H1 (cell line): ENCODE measurements at regions not wholly inside any gene's neighbourhood (a gene's known extent, or its start where the extent isn't known, plus 50 kb on each side); places are given as distances from the start of the nearest gene placed in this dataset.

Experiments
- CTCF ChIA-PET: fragments of 300-600 bp; sonication (Branson Sonifier 250); formaldehyde crosslinking; loops from one replicate; lab custom pipeline; 2021; ENCODE audit not compliant: partially characterized antibody; lab: Charles Lee
- POLR2A ChIA-PET: fragments of 300-600 bp; sonication (Branson Sonifier 250); formaldehyde crosslinking; loops from one replicate; lab custom pipeline; 2021; ENCODE audit warnings: inconsistent platforms; ENCODE audit not compliant: partially characterized antibody; lab: Charles Lee
- DNase-seq, 2 experiments: peaks; one replicate each; pipeline versions ENCODE4 v3.0.0 to v3.0.0-alpha.2; 2010 to 2022; ENCODE audit warnings: low spot score in 2 of 2, low read depth in 1 of 2, mixed read lengths in 1 of 2
- FAIRE-seq: peaks from 2 replicates; lab custom pipeline; 2011; peaks lifted over from hg19 to GRCh38; lab: Jason Lieb, UNC
- H2AFZ ChIP-seq: 2 replicates; pipeline ENCODE4 v1.8.1; 2012; ENCODE audit warnings: low read length, inconsistent platforms
- H2AK5ac ChIP-seq: 2 replicates; pipeline ENCODE4 v1.6.1; 2013; ENCODE audit warnings: low read depth, low read length
- H2BK120ac ChIP-seq: replicated peaks from 2 replicates; pipeline ENCODE3; 2013; ENCODE audit warnings: low read depth, low read length, inconsistent platforms
- H2BK12ac ChIP-seq: 2 replicates; pipeline ENCODE4 v1.6.1; 2013; ENCODE audit warnings: low read depth, low read length
- H2BK15ac ChIP-seq: 2 replicates; pipeline ENCODE4 v1.6.1; 2013; ENCODE audit warnings: low read length
- H2BK20ac ChIP-seq: 2 replicates; pipeline ENCODE4 v1.6.1; 2013; ENCODE audit warnings: low read length
- H2BK5ac ChIP-seq: 2 replicates; pipeline ENCODE4 v1.6.1; 2013; ENCODE audit warnings: low read depth, low read length
- H3K14ac ChIP-seq: 2 replicates; pipeline ENCODE4 v1.6.1; 2013; ENCODE audit warnings: inconsistent platforms; ENCODE audit not compliant: insufficient read length
- H3K18ac ChIP-seq: 2 replicates; pipeline ENCODE4 v1.6.1; 2013; ENCODE audit warnings: low read length; ENCODE audit errors: extremely low read depth
- H3K23ac ChIP-seq: 2 replicates; pipeline ENCODE4 v1.6.1; 2013; ENCODE audit warnings: inconsistent platforms; ENCODE audit not compliant: insufficient read length
- H3K23me2 ChIP-seq: 2 replicates; pipeline ENCODE4 v1.6.1; 2013; ENCODE audit warnings: low read depth, low read length
- H3K27ac ChIP-seq: 2 replicates; pipeline ENCODE4 v1.6.1; 2011; ENCODE audit warnings: low read depth, low read length, inconsistent platforms
- H3K27me3 ChIP-seq, 4 experiments: replicated peaks in 1 of 4; 1 replicate in 1 of 4; 2 replicates in 3 of 4; pipeline versions ENCODE4 v1.6.1 to v1.8.1; 2011 to 2013; ENCODE audit warnings: low read length in 3 of 4, mild to moderate bottlenecking in 3 of 4, inconsistent platforms in 2 of 4, mixed read lengths in 2 of 4, moderate library complexity in 1 of 4; ENCODE audit not compliant: control insufficient read depth in 3 of 4, insufficient read depth in 3 of 4; ENCODE audit errors: extremely low read depth in 1 of 4
- H3K36me3 ChIP-seq, 4 experiments: 2 replicates each; pipeline versions ENCODE4 v1.6.1 to v1.8.1; 2011 to 2013; ENCODE audit warnings: mild to moderate bottlenecking in 4 of 4, low read length in 3 of 4, moderate library complexity in 2 of 4, control low read depth in 1 of 4, inconsistent platforms in 1 of 4; ENCODE audit not compliant: insufficient read depth in 4 of 4, control insufficient read depth in 2 of 4
- H3K4ac ChIP-seq: replicated peaks from 2 replicates; pipeline ENCODE3; 2013; ENCODE audit warnings: low read length, low read depth, mixed read lengths, inconsistent platforms; ENCODE audit not compliant: insufficient read length
- H3K4me1 ChIP-seq, 4 experiments: replicated peaks in 1 of 4; 1 replicate in 1 of 4; 2 replicates in 3 of 4; pipeline versions ENCODE4 v1.6.1 to v1.8.1; 2011 to 2013; ENCODE audit warnings: low read length in 3 of 4, inconsistent platforms in 2 of 4, mixed read lengths in 1 of 4; ENCODE audit not compliant: insufficient read depth in 4 of 4, control insufficient read depth in 3 of 4
- H3K4me2 ChIP-seq, 2 experiments: 2 replicates each; pipeline versions ENCODE4 v1.6.1 to v1.8.1; 2011 to 2013; ENCODE audit warnings: low read depth in 2 of 2, low read length in 2 of 2, control low read depth in 1 of 2, inconsistent platforms in 1 of 2, mild to moderate bottlenecking in 1 of 2; ENCODE audit not compliant: insufficient read depth in 1 of 2
- H3K4me3 ChIP-seq, 4 experiments: fragments of 200-600, 300-600 bp in 1 of 4; sonication (generic), shearing (Covaris generic), sonication (Bioruptor Twin) in 1 of 4; 2 replicates each; pipeline versions ENCODE4 v1.5.1 to v1.8.1; 2011 to 2016; ENCODE audit warnings: low read length in 4 of 4, low read depth in 3 of 4, control low read depth in 2 of 4, inconsistent platforms in 2 of 4, mild to moderate bottlenecking in 2 of 4, mixed read lengths in 1 of 4, moderate library complexity in 1 of 4; ENCODE audit not compliant: insufficient read depth in 2 of 4; ENCODE audit errors: extremely low read depth in 1 of 4
- H3K56ac ChIP-seq: replicated peaks from 2 replicates; pipeline ENCODE3; 2013; ENCODE audit warnings: low read depth, mild to moderate bottlenecking, mixed read lengths, low read length, inconsistent platforms; ENCODE audit not compliant: insufficient read length
- H3K79me1 ChIP-seq: 2 replicates; pipeline ENCODE4 v1.6.1; 2013; ENCODE audit warnings: low read depth, low read length, control low read depth
- H3K79me2 ChIP-seq, 2 experiments: 2 replicates each; pipeline versions ENCODE4 v1.6.1 to v1.8.1; 2012 to 2013; ENCODE audit warnings: low read length in 2 of 2, mild to moderate bottlenecking in 2 of 2, inconsistent platforms in 1 of 2; ENCODE audit not compliant: insufficient read depth in 2 of 2, control insufficient read depth in 1 of 2
- H3K9ac ChIP-seq, 4 experiments: replicated peaks in 1 of 4; 1 replicate in 1 of 4; 2 replicates in 3 of 4; pipeline versions ENCODE4 v1.6.1 to v1.8.1; 2011 to 2013; ENCODE audit warnings: low read depth in 3 of 4, low read length in 3 of 4, control low read depth in 2 of 4, mild to moderate bottlenecking in 2 of 4, moderate library complexity in 2 of 4, inconsistent platforms in 1 of 4; ENCODE audit errors: extremely low read depth in 1 of 4
- H3K9me3 ChIP-seq, 2 experiments: 2 replicates each; pipeline versions ENCODE4 v1.6.1 to v1.8.1; 2012 to 2013; ENCODE audit warnings: mild to moderate bottlenecking in 2 of 2, moderate library complexity in 2 of 2, control low read depth in 1 of 2, inconsistent platforms in 1 of 2, low read depth in 1 of 2, low read length in 1 of 2, mixed read lengths in 1 of 2; ENCODE audit not compliant: insufficient read depth in 2 of 2
- H4K20me1 ChIP-seq, 2 experiments: replicated peaks in 1 of 2; 2 replicates each; pipeline versions ENCODE3 to v1.8.1; 2011 to 2013; ENCODE audit warnings: inconsistent platforms in 2 of 2, low read length in 2 of 2, mild to moderate bottlenecking in 1 of 2; ENCODE audit not compliant: insufficient read depth in 2 of 2, control insufficient read depth in 1 of 2
- H4K5ac ChIP-seq: 2 replicates; pipeline ENCODE4 v1.6.1; 2013; ENCODE audit warnings: low read length, low read depth, mixed read lengths, inconsistent platforms; ENCODE audit not compliant: insufficient read length
- H4K8ac ChIP-seq: 2 replicates; pipeline ENCODE4 v1.8.0; 2013; ENCODE audit warnings: mild to moderate bottlenecking, moderate library complexity, low read length, inconsistent platforms; ENCODE audit not compliant: insufficient read depth; ENCODE audit errors: extremely low read depth
- H4K91ac ChIP-seq: replicated peaks from 2 replicates; pipeline ENCODE3; 2013; ENCODE audit warnings: low read length, mixed read lengths, inconsistent platforms; ENCODE audit not compliant: insufficient read length
- ATF2 ChIP-seq: IDR thresholded peaks from 2 replicates; pipeline ENCODE4 v1.6.1; 2012; ENCODE audit warnings: low read length, inconsistent platforms
- BCL11A ChIP-seq, 2 experiments: IDR thresholded peaks; one replicate each; pipeline ENCODE4 v1.6.1; 2011; ENCODE audit warnings: low read depth in 2 of 2, low read length in 2 of 2, mild to moderate bottlenecking in 2 of 2
- BRCA1 ChIP-seq: IDR thresholded peaks from 2 replicates; pipeline ENCODE4 v1.6.1; 2012; ENCODE audit warnings: low read depth, low read length, improper control_type of control experiment
- CHD1 ChIP-seq: IDR thresholded peaks from 2 replicates; pipeline ENCODE4 v1.6.1; 2012; ENCODE audit warnings: low read depth, low read length, improper control_type of control experiment
- CREB1 ChIP-seq: IDR thresholded peaks from 2 replicates; pipeline ENCODE4 v1.6.1; 2012; ENCODE audit warnings: inconsistent platforms
- GTF2F1 ChIP-seq: IDR thresholded peaks from 2 replicates; pipeline ENCODE4 v1.6.1; 2012; ENCODE audit warnings: low read depth, low read length, improper control_type of control experiment, borderline replicate concordance
- JUND ChIP-seq: IDR thresholded peaks from 2 replicates; pipeline ENCODE4 v1.6.1; 2011; ENCODE audit warnings: mild to moderate bottlenecking, improper control_type of control experiment, low read length
- KDM1A ChIP-seq: fragments of 200-600, 300-600 bp; sonication (generic); IDR thresholded peaks from 2 replicates; pipeline ENCODE4 v1.7.1; 2016; ENCODE audit warnings: mild to moderate bottlenecking, low read length, borderline replicate concordance
- KDM5A ChIP-seq: fragments of 200-600 bp; IDR thresholded peaks from 2 replicates; pipeline ENCODE4 v1.7.1; 2012; ENCODE audit warnings: mild to moderate bottlenecking, low read length, inconsistent platforms, mixed read lengths
- POU5F1 ChIP-seq: IDR thresholded peaks from 2 replicates; pipeline ENCODE4 v1.6.1; 2011; ENCODE audit warnings: low read depth, mild to moderate bottlenecking, low read length, moderate library complexity
- RXRA ChIP-seq: IDR thresholded peaks from 2 replicates; pipeline ENCODE4 v1.6.1; 2011; ENCODE audit warnings: low read depth, mild to moderate bottlenecking, low read length, moderate library complexity; ENCODE audit not compliant: insufficient read depth
- SIN3A ChIP-seq, 2 experiments: IDR thresholded peaks in 1 of 2; conservative IDR thresholded peaks in 1 of 2; 2 replicates each; pipeline ENCODE4 v1.6.1; 2011 to 2012; ENCODE audit warnings: low read length in 2 of 2, improper control_type of control experiment in 1 of 2, low read depth in 1 of 2, mild to moderate bottlenecking in 1 of 2
- SIRT6 ChIP-seq: IDR thresholded peaks from one replicate; pipeline ENCODE4 v1.7.1; 2012; ENCODE audit warnings: low read length, inconsistent platforms
- SRF ChIP-seq: IDR thresholded peaks from 2 replicates; pipeline ENCODE4 v1.6.1; 2011; ENCODE audit warnings: mild to moderate bottlenecking, low read depth, low read length, moderate library complexity
- YY1 ChIP-seq: IDR thresholded peaks from 2 replicates; pipeline ENCODE4 v1.6.1; 2011; ENCODE audit warnings: low read depth, mild to moderate bottlenecking, low read length
- WGBS, 2 experiments: shearing (Covaris generic) in 1 of 2; methylation state at CpG; one replicate each; pipeline versions ENCODE4 v1.1.6 to v1.1.7; 2013 to 2015; ENCODE audit warnings: low lambda C conversion rate in 2 of 2, mixed read lengths in 2 of 2, inconsistent platforms in 1 of 2, low coverage in 1 of 2, missing lambda C conversion rate in 1 of 2; ENCODE audit not compliant: insufficient replicate concordance in 2 of 2, insufficient coverage in 1 of 2, insufficient read length in 1 of 2; ENCODE audit errors: extremely low coverage in 1 of 2, missing lambda C conversion rate in 1 of 2; 5-methylcytosine and 5-hydroxymethylcytosine counted together

- H3K27ac ChIP-seq = no peak overlapping the region
- no peaks in the 10 kb centered on the region; a peak in 1 of 7 replicates for H3K4me1 ChIP-seq
- no peaks in the 10 kb centered on the region for H3K36me3 ChIP-seq
- no peak overlapping the region for H3K56ac ChIP-seq
- H3K14ac ChIP-seq = no peak overlapping the region
- 78% methylated on average over 8 of the region's 8 CpGs; no CpG with 5 or more reads in 1 of the 2 experiments for WGBS, 2 experiments
- H3K9ac ChIP-seq = no peak overlapping the region
- no peak overlapping the region for H3K18ac ChIP-seq
- H2BK20ac ChIP-seq = no peak overlapping the region
- H2AK5ac ChIP-seq = no peak overlapping the region
- no peaks in the 10 kb centered on the region for H3K79me1 ChIP-seq
- H3K23me2 ChIP-seq = peaks cover 10% of the 10 kb centered on the region; the same call in 1 of the 2 replicates
- H2BK12ac ChIP-seq = no peak overlapping the region
- H4K91ac ChIP-seq = no peak overlapping the region
- H3K4me3 ChIP-seq = no peak overlapping the region
- no peak for TF ChIP-seq YY1
- no peak for TF ChIP-seq GTF2F1
- TF ChIP-seq JUND = no peak
- TF ChIP-seq SIRT6 = no peak
- TF ChIP-seq CHD1 = no peak
- no peak for TF ChIP-seq KDM5A
- no peak for TF ChIP-seq SRF
- TF ChIP-seq SIN3A (conservative IDR thresholded peaks at IDR 0.05 in 1 of 2, IDR thresholded peaks at IDR 0.05 in 1 of 2; ENCODE audit: low read depth in 1 of 2, low read length in 2 of 2) = no peak
- TF ChIP-seq ATF2 = no peak
- no peak for TF ChIP-seq POU5F1
- TF ChIP-seq BCL11A (IDR thresholded peaks at IDR 0.05; ENCODE audit: low read depth in 2 of 2, low read length in 2 of 2) = no peak
- TF ChIP-seq RXRA = no peak
- no peak for TF ChIP-seq CREB1
- no peak for TF ChIP-seq KDM1A
- TF ChIP-seq BRCA1 = no peak
- H2BK120ac ChIP-seq = no peak overlapping the region
- no peak overlapping the region for H4K8ac ChIP-seq
- CTCF ChIA-PET = no interaction called here
- H2BK15ac ChIP-seq = no peak overlapping the region
- no peaks in the 10 kb centered on the region for H3K27me3 ChIP-seq
- no peaks in the 10 kb centered on the region for H3K79me2 ChIP-seq
- FAIRE-seq (no peak), DNase-seq (peak in 1 of 2 experiments; percentile 8)
- H2BK5ac ChIP-seq = no peak overlapping the region
- H4K5ac ChIP-seq = no peak overlapping the region
- H2AFZ ChIP-seq = no peak overlapping the region
- no peaks in the 10 kb centered on the region for H3K9me3 ChIP-seq
- no peak overlapping the region for H3K23ac ChIP-seq
- POLR2A ChIA-PET = no interaction called here
- H3K4me2 ChIP-seq = no peak overlapping the region
- no peaks in the 10 kb centered on the region for H4K20me1 ChIP-seq
- no peak overlapping the region for H3K4ac ChIP-seq
Observed at GRCh38 chr19:33875071-33875470, 78.4 kb downstream of the KCTD15 start.
